SH-SY5Y (cell line): ENCODE measurements at regions not wholly inside any gene's neighbourhood (a gene's known extent, or its start where the extent isn't known, plus 50 kb on each side); places are given as distances from the start of the nearest gene placed in this dataset.

Experiments used
- GATA2 ChIP-seq: IDR thresholded peaks from 2 replicates; pipeline ENCODE4 v1.6.1; 2011; ENCODE audit warnings: mild to moderate bottlenecking, low read depth, low read length
- GATA3 ChIP-seq: IDR thresholded peaks from 2 replicates; pipeline ENCODE4 v1.6.1; 2011; ENCODE audit warnings: low read depth, mild to moderate bottlenecking, low read length, moderate library complexity

DNA sequence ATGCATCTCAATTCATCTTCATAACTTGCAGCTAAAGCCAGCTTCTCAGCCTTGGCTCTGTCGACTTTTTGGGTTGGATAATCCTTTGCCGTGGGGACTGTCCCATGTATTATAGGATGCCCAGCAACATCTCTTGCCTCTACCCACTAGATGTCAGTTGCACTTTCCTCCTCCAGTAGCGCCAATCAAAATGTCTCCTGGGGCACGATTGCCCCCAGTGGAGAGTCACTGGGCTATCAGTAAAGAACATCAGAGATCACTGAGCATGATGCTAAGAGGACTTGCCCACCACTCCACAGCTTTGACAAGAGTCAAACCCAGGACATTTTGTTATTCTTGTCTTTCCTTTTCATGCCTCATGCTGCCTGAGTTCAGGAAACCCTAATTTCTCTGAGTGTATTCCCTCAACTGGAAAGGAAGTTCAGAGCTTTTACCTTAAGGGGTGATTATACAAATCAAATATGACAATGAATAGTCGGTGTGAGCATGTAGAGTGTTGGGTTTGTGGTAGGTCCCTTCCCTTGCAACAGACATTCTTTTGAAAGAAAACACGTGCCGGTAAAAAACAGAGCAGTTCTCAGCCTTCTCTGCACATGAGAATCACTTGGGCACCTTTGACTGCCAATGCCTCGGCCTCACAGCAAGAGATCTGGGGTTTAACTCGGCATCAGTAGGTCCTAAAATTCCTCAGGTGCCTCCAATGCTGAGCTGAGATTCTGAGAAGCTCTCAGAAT is 980.6 kb downstream of the VRK1 start:
- TF ChIP-seq GATA2 (no peak), GATA3 (no peak)
